A673 (cell line): ENCODE measurements at regions not wholly inside any gene's neighbourhood (a gene's known extent, or its start where the extent isn't known, plus 50 kb on each side); places are given as distances from the start of the nearest gene placed in this dataset.

Experiments used
- BruUV-seq: library from RNA; stranded (reverse); fragments of 400-500 nt; replicated peaks from 2 replicates; lab custom pipeline; 2021; lab: Mats Ljungman, UMichigan
- CTCF ChIA-PET: fragments of 300-600 bp; sonication (Branson Sonifier 250); formaldehyde crosslinking; loops from one replicate; lab custom pipeline; 2022; ENCODE audit warnings: antibody characterized with exemption; lab: Charles Lee
- POLR2A ChIA-PET: fragments of 300-600 bp; sonication (Branson Sonifier 250); formaldehyde crosslinking; loops from one replicate; lab custom pipeline; 2022; ENCODE audit warnings: antibody characterized with exemption; ENCODE audit not compliant: low non-redundant PET; lab: Charles Lee
- DNase-seq: peaks from one replicate; pipeline ENCODE4 v3.0.0-alpha.2; 2015; ENCODE audit warnings: low spot score
- H3K27ac ChIP-seq: fragments of 200-600 bp; sonication (generic); 2 replicates; pipeline ENCODE4 v1.5.1; 2016; ENCODE audit warnings: mixed run types, low read depth, mild to moderate bottlenecking, mixed read lengths, antibody characterized with exemption, low read length; ENCODE audit not compliant: poor library complexity, severe bottlenecking
- H3K27me3 ChIP-seq: fragments of 200-600 bp; sonication (generic); replicated peaks from 2 replicates; pipeline ENCODE4 v1.6.1; 2017; ENCODE audit warnings: mixed run types, low read depth, mild to moderate bottlenecking, mixed read lengths, antibody characterized with exemption, low read length; ENCODE audit not compliant: insufficient read depth, poor library complexity
- H3K36me3 ChIP-seq: fragments of 200-600 bp; sonication (generic); 2 replicates; pipeline ENCODE4 v1.6.1; 2016; ENCODE audit warnings: mixed run types, mild to moderate bottlenecking, mixed read lengths, antibody characterized with exemption, low read length; ENCODE audit not compliant: insufficient read depth, poor library complexity, severe bottlenecking
- H3K4me1 ChIP-seq: fragments of 200-600 bp; sonication (generic); 2 replicates; pipeline ENCODE4 v1.6.1; 2017; ENCODE audit warnings: mixed run types, mild to moderate bottlenecking, mixed read lengths, antibody characterized with exemption, low read length; ENCODE audit not compliant: insufficient read depth, poor library complexity, severe bottlenecking
- H3K4me3 ChIP-seq: fragments of 200-600 bp; sonication (generic); 2 replicates; pipeline ENCODE4 v1.5.1; 2016; ENCODE audit warnings: low read depth, mixed run types, mild to moderate bottlenecking, mixed read lengths, low read length; ENCODE audit not compliant: poor library complexity, severe bottlenecking
- H3K9me3 ChIP-seq: fragments of 200-600 bp; sonication (generic); 2 replicates; pipeline ENCODE4 v1.6.1; 2016; ENCODE audit warnings: mixed run types, low read depth, mild to moderate bottlenecking, mixed read lengths, antibody characterized with exemption, low read length; ENCODE audit not compliant: poor library complexity, severe bottlenecking
- CTCF ChIP-seq: fragments of 300-800, 200-600 bp; sonication (generic); conservative IDR thresholded peaks from 2 replicates; pipeline ENCODE4 v1.5.1; 2017; ENCODE audit warnings: low read depth, mild to moderate bottlenecking, antibody characterized with exemption, low read length, moderate library complexity, mixed read lengths
- EZH2 ChIP-seq: fragments of 200-600 bp; sonication (generic); IDR thresholded peaks from 2 replicates; pipeline ENCODE4 v1.6.1; 2017; ENCODE audit warnings: borderline replicate concordance, low read depth, mild to moderate bottlenecking, mixed read lengths, antibody characterized with exemption, low read length; ENCODE audit not compliant: poor library complexity, severe bottlenecking
- intact Hi-C: fragments of 100-400 bp; cut with micrococcal nuclease; formaldehyde crosslinking; loops from one replicate; pipeline ENCODE4 v1.10.0; 2022; ENCODE audit not compliant: unreplicated experiment

GRCh38 chr2:2940702-2941101 lies 436.9 kb downstream of the EIPR1 start:
- Histone ChIP-seq H3K4me3 (no peak overlapping the region), H3K27me3 (no peaks in the 10 kb centered on the region), H3K27ac (no peak overlapping the region), H3K36me3 (no peaks in the 10 kb centered on the region), H3K4me1 (no peaks in the 10 kb centered on the region), H3K9me3 (no peaks in the 10 kb centered on the region)
- CTCF ChIA-PET: no interaction called here
- intact Hi-C loops: no loop called here
- no peak for DNase-seq
- POLR2A ChIA-PET: no interaction called here
- TF ChIP-seq EZH2: no peak
- no TSS peak for BruUV-seq

GRCh38 chr2:2940061-2940460 lies 437.6 kb downstream of the EIPR1 start:
- intact Hi-C loops: no loop called here
- BruUV-seq: no TSS peak
- ChIA-PET POLR2A (no interaction called here), CTCF (no interaction called here)
- Histone ChIP-seq H3K27me3 (no peaks in the 10 kb centered on the region), H3K4me3 (no peak overlapping the region), H3K36me3 (no peaks in the 10 kb centered on the region), H3K9me3 (no peaks in the 10 kb centered on the region), H3K4me1 (no peaks in the 10 kb centered on the region), H3K27ac (no peak overlapping the region)
- DNase-seq: no peak
- TF ChIP-seq CTCF: no peak
- TF ChIP-seq EZH2: no peak

- BruUV-seq: no TSS peak
- H3K36me3 ChIP-seq: no peaks in the 10 kb centered on the region
- POLR2A ChIA-PET: no interaction called here
- no peak overlapping the region for H3K27ac ChIP-seq
- H3K9me3 ChIP-seq: no peaks in the 10 kb centered on the region
- TF ChIP-seq EZH2 (no peak), CTCF (no peak)
- CTCF ChIA-PET: no interaction called here
- H3K4me1 ChIP-seq: no peaks in the 10 kb centered on the region
- H3K27me3 ChIP-seq: no peaks in the 10 kb centered on the region
- no peak for DNase-seq
- no peak overlapping the region for H3K4me3 ChIP-seq
- intact Hi-C loops: no loop called here
These were observed 438.4 kb downstream of the EIPR1 start for GRCh38 chr2:2939078-2939795.

- H3K27me3 ChIP-seq: no peaks in the 10 kb centered on the region
- H3K27ac ChIP-seq: no peak overlapping the region
- ChIA-PET CTCF (no interaction called here), POLR2A (no interaction called here)
- H3K36me3 ChIP-seq: no peaks in the 10 kb centered on the region
- no TSS peak for BruUV-seq
- TF ChIP-seq EZH2 (no peak), CTCF (no peak)
- H3K4me3 ChIP-seq: no peak overlapping the region
- DNase-seq: no peak
- intact Hi-C loops: no loop called here
- H3K9me3 ChIP-seq: no peaks in the 10 kb centered on the region
- no peaks in the 10 kb centered on the region for H3K4me1 ChIP-seq
These were observed 439.1 kb downstream of the EIPR1 start for GRCh38 chr2:2938481-2938880.
